ENCODE measurements at regions not wholly inside any gene's neighbourhood (a gene's known extent, or its start where the extent isn't known, plus 50 kb on each side); places are given as distances from the start of the nearest gene placed in this dataset.

- no peak for TF ChIP-seq FOXP2 (optimal IDR thresholded peaks at IDR 0.05; ENCODE audit: borderline replicate concordance, extremely low read depth, extremely low read length, insufficient read depth)
Observed at GRCh38 chr1:30188329-30188728, 535.1 kb downstream of the MATN1 start.

GRCh38 chr1:30187413-30188023 lies 535.9 kb downstream of the MATN1 start:
- TF ChIP-seq POLR2AphosphoS5 (IDR thresholded peaks at IDR 0.05; ENCODE audit: low read depth, low read length) (no peak), SIN3A (IDR thresholded peaks at IDR 0.05; ENCODE audit: borderline replicate concordance, insufficient read depth, low read length) (no peak), REST (IDR thresholded peaks at IDR 0.05; ENCODE audit: insufficient read depth in 1 of 2, low read depth in 2 of 2, low read length in 2 of 2) (no peak), FOXP2 (optimal IDR thresholded peaks at IDR 0.05; ENCODE audit: borderline replicate concordance, extremely low read depth, extremely low read length, insufficient read depth) (no peak), TAF1 (IDR thresholded peaks at IDR 0.05; ENCODE audit: borderline replicate concordance, insufficient read depth, low read length) (no peak)

GRCh38 chr1:30186586-30186985 lies 536.8 kb downstream of the MATN1 start:
- TF ChIP-seq POLR2AphosphoS5 (IDR thresholded peaks at IDR 0.05; ENCODE audit: low read depth, low read length) (no peak), FOXP2 (optimal IDR thresholded peaks at IDR 0.05; ENCODE audit: borderline replicate concordance, extremely low read depth, extremely low read length, insufficient read depth) (no peak), TAF1 (IDR thresholded peaks at IDR 0.05; ENCODE audit: borderline replicate concordance, insufficient read depth, low read length) (no peak), SIN3A (IDR thresholded peaks at IDR 0.05; ENCODE audit: borderline replicate concordance, insufficient read depth, low read length) (no peak), REST (IDR thresholded peaks at IDR 0.05; ENCODE audit: insufficient read depth in 1 of 2, low read depth in 2 of 2, low read length in 2 of 2) (no peak)

GRCh38 chr1:30185809-30186208 lies 537.6 kb downstream of the MATN1 start:
- TF ChIP-seq REST (IDR thresholded peaks at IDR 0.05; ENCODE audit: insufficient read depth in 1 of 2, low read depth in 2 of 2, low read length in 2 of 2) (no peak), FOXP2 (optimal IDR thresholded peaks at IDR 0.05; ENCODE audit: borderline replicate concordance, extremely low read depth, extremely low read length, insufficient read depth) (no peak), POLR2AphosphoS5 (IDR thresholded peaks at IDR 0.05; ENCODE audit: low read depth, low read length) (no peak), TAF1 (IDR thresholded peaks at IDR 0.05; ENCODE audit: borderline replicate concordance, insufficient read depth, low read length) (no peak), SIN3A (IDR thresholded peaks at IDR 0.05; ENCODE audit: borderline replicate concordance, insufficient read depth, low read length) (no peak)

- TF ChIP-seq POLR2AphosphoS5 (IDR thresholded peaks at IDR 0.05; ENCODE audit: low read depth, low read length) (no peak), SIN3A (IDR thresholded peaks at IDR 0.05; ENCODE audit: borderline replicate concordance, insufficient read depth, low read length) (no peak), FOXP2 (optimal IDR thresholded peaks at IDR 0.05; ENCODE audit: borderline replicate concordance, extremely low read depth, extremely low read length, insufficient read depth) (no peak), REST (IDR thresholded peaks at IDR 0.05; ENCODE audit: insufficient read depth in 1 of 2, low read depth in 2 of 2, low read length in 2 of 2) (no peak), TAF1 (IDR thresholded peaks at IDR 0.05; ENCODE audit: borderline replicate concordance, insufficient read depth, low read length) (no peak)
Observed at GRCh38 chr1:30185313-30185712, 538.1 kb downstream of the MATN1 start.

All from PFSK-1 (cell line).